Fibroblast of mammary gland (primary cell): ENCODE measurements at regions not wholly inside any gene's neighbourhood (a gene's known extent, or its start where the extent isn't known, plus 50 kb on each side); places are given as distances from the start of the nearest gene placed in this dataset.

ENCODE experiments used
- DNase-seq: peaks from one replicate; pipeline ENCODE4 v3.0.0-alpha.2; 2010; ENCODE audit warnings: low read depth
- H3K4me3 ChIP-seq: 2 replicates; pipeline ENCODE4 v1.5.1; 2011; ENCODE audit warnings: low read depth, mild to moderate bottlenecking, low read length, moderate library complexity; ENCODE audit not compliant: control insufficient read depth
- CTCF ChIP-seq: conservative IDR thresholded peaks from 2 replicates; pipeline ENCODE4 v1.5.1; 2011; ENCODE audit warnings: low read depth, low read length, inconsistent platforms; ENCODE audit not compliant: control insufficient read depth, insufficient read depth

DNA sequence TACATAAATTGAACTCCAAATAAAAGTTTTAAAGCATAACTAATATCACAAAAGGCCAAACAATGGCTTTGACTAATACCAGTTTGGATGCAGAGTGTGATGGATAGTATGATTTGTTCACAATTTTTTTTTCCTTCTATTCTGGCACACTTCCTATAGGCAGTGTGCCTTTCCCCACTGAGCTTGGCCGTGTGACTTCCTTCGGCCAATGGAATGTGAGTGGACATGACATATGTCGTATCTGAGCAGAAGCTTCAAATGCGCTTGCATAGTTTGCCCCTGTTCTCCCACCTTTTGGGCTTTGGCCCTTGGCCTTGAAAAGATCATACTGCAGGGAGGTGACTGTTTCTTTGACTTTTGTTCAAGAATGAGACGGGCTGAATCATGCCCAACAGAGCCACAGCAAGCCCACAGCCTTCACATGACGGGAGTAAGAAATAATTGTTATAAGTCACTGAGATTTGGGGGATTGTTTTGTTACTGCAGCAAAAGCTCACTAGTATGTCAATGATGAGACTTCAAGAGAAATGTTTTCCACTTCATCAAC lies 279.9 kb upstream of the NEBL start:
- no peak overlapping the region for H3K4me3 ChIP-seq
- no peak for TF ChIP-seq CTCF

DNA sequence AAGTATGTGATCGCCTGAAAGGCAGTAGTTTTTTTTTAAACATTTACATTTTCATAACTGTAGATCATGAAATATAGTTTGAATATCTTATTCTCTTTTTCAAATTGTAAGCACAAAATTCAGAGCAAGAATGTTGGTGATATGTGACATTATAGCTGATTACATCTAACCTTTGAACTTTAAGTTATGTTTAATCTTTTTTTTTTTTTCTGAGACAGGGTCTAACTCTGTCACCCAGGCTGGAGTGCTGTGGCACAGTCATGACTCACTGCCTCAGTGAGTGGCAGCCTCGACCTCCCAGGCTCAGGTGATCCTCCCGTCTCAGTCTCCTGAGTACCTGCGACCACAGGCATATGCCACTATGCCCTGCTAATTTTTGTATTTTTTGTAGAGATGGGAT lies 278.7 kb upstream of the NEBL start:
- no peak for DNase-seq
- H3K4me3 ChIP-seq: no peak overlapping the region
- TF ChIP-seq CTCF: no peak

More for the DNA sequence above, 279.9 kb upstream of the NEBL start:
- DNase-seq: peak; percentile 62

- H3K4me3 ChIP-seq: peak overlapping the region; percentile 54
- DNase-seq: no peak
- no peak for TF ChIP-seq CTCF
Observed at GRCh38 chr10:21174715-21175495, 277.8 kb upstream of the NEBL start.

DNA sequence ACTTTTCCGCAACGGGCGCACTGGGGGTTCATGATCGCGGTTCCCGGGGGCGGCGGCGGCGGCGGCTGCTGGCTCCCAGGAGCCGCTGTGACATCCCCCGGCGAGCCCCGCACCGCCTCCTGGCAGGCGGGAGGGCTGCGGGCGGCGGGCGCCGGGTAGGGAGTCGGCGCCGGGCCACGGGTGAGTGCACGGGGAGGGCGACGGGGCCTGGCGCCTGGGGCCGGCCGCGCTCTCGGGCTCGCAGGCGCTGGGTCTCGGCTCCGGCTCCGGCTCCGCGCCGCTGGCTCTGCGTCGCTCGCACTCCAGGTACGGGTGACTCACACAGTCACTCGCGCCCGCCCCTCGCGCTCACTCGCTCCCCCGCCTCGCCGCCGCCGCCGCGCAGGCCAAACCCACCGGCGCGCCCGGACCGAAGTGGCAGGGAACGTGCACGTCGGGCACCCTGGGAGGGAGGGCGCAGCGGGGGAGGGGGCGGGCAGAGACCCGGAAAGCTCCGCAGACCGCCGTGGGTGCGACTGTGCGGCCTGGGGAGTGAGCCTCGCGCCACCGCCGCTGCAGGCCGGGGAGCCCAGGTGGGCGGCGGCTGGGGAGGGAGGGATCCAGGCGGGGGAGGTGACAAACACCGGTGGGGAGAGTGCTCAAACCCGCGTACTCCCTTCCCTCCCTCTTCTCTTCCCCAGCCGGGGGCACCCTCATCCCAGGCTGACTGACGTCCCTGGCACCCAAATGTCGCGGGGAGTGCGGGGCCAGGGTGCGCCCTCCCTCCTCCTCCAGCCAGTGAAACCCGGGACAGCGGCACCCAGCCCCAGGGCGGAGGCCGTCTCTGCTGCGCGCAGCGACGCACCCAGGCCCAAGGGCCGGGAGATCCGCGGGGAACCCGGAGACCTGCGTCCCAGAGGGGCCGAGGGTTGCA lies 276.9 kb upstream of the NEBL start:
- peak overlapping the region; percentile 76 for H3K4me3 ChIP-seq
- TF ChIP-seq CTCF: no peak
- no peak for DNase-seq

DNA sequence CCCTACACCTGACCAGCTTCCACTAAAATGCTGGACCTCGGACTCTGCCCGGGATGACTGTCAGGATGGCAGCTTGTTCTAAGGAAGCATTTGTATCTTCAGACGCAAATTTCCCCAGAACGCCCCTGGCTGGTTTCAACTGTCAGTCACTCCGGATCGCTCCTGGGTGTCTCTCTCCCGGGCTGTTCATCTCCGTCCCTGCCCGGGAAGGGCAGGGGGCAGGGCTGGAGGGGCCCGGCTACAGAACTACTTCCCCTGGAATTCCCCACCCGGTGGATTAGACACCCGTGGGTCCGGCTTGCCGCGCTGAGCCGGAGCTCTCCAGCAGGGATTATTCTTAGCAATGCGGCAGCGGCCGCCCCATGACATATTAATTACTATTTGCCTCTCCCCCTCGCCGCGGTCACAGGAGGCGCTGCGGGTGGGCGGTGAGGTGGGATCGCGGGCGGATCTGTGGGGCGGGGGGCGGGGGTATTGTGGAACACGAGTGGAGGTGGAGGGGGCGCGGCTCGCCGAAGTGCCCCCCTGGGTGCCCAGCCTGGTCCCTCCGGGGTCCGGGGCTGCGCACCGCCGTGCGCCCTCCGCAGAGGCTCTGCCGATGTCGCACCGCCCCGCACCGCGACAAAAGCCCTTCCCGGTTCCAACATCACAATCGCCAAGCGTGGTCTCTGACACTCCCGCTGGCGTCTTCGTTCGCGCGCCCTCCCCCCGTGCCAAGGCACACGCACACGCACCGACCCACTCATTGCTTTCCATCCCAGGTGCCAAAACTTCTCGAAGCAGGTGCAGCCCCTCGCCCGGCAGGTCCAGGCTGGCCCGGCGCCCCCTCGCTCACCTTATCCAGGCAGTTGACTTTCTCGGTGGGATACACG lies 276.1 kb upstream of the NEBL start:
- DNase-seq: no peak
- TF ChIP-seq CTCF: no peak
- H3K4me3 ChIP-seq: peak overlapping the region; percentile 76

GRCh38 chr10:21172542-21172929 lies 275.4 kb upstream of the NEBL start:
- peak overlapping the region; percentile 76 for H3K4me3 ChIP-seq
- TF ChIP-seq CTCF: no peak
- no peak for DNase-seq
